22Rv1 (cell line): ENCODE measurements at regions not wholly inside any gene's neighbourhood (a gene's known extent, or its start where the extent isn't known, plus 50 kb on each side); places are given as distances from the start of the nearest gene placed in this dataset.

Experiments
- H3K27ac ChIP-seq: fragments of 450-650 bp; 2 replicates; pipeline ENCODE4 v1.5.1; 2017
- ZFX ChIP-seq: fragments of 450-650 bp; IDR thresholded peaks from 2 replicates; pipeline ENCODE4 v1.6.1; 2017; ENCODE audit warnings: antibody characterized with exemption, borderline replicate concordance
- TF ChIP-seq, protein P1 (sequence below): fragments of 450-650 bp; IDR thresholded peaks from 2 replicates; pipeline ENCODE4 v1.5.1; 2017; ENCODE audit warnings: mild to moderate bottlenecking

DNA sequence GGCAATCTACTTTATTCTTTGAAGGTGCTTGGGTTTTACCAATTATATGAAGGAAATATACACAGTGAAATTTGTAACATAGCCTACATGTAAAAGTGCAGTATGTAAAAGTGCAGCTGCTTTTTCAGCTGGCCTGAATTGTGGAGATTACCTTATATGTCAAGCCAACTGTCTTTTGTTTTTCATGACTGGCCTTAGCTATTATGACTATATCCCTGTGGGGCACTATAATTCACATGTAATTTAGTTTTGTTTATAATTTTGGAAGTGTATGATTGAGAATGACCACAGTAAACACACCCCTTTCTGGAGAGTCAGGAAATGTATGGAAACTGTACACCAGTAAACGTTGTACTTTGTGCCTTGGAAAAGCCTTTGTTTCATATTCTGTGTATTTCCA is 435.0 kb upstream of the STXBP6 start:
- TF ChIP-seq ZFX = no peak
- TF ChIP-seq, protein P1, sequence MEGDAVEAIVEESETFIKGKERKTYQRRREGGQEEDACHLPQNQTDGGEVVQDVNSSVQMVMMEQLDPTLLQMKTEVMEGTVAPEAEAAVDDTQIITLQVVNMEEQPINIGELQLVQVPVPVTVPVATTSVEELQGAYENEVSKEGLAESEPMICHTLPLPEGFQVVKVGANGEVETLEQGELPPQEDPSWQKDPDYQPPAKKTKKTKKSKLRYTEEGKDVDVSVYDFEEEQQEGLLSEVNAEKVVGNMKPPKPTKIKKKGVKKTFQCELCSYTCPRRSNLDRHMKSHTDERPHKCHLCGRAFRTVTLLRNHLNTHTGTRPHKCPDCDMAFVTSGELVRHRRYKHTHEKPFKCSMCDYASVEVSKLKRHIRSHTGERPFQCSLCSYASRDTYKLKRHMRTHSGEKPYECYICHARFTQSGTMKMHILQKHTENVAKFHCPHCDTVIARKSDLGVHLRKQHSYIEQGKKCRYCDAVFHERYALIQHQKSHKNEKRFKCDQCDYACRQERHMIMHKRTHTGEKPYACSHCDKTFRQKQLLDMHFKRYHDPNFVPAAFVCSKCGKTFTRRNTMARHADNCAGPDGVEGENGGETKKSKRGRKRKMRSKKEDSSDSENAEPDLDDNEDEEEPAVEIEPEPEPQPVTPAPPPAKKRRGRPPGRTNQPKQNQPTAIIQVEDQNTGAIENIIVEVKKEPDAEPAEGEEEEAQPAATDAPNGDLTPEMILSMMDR = no peak
- no peak overlapping the region for H3K27ac ChIP-seq

DNA sequence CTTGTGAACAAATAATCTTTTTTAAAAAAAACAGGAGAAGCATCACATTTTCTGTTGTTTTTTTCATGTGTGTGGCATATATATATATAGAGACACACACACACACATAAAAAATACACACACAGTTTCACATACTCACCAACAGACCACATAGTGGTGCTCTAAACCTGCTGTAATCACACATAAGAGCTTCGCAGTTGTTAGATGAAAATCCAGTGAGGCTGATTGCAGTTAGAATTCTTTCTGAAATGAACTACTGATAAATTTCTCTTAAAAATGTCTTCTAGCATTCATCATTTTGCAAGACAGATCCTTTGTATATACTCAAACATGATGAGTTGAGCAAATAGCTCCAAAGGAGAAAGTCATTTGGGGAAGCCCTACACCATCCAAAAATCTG is 434.3 kb upstream of the STXBP6 start:
- TF ChIP-seq, protein P1 = no peak
- no peak for TF ChIP-seq ZFX
- no peak overlapping the region for H3K27ac ChIP-seq

DNA sequence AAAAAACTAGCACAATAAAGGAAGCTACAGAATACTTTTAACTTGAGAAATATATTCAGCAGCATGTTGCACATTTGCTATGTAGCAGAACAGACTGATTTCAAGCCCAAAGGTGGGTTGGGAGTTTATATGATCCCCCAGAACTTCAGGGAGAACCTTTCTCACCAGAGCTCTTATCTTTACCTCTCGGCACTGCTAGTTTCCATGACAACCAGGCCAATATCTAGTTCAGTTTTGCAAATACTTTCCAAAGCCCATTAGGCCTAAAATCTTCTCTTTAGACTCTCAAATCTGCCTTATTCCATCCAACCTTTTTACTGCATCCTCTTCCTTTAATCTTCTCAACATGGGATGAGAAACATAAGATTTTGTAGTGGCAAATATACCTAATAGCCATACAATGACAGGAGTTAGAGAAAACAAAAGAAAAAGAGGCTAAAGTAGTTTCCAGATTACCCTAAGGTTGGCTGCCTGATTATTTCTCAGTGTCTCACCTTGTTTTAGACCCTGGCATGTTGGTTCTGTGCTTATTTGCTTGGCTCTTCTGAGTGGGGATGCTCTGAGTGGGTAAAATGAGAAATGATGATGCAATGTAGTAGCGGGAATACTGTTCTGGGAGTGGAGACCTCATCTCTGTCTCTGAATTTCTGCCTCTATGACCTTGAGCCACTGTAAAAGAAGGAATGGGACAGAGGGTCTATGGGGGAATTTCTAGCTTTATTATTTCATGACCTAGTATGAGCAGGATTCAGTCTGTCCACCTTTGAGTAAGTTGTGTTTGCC is 427.6 kb upstream of the STXBP6 start:
- no peak for TF ChIP-seq ZFX
- TF ChIP-seq, protein P1 = no peak
- H3K27ac ChIP-seq = no peak overlapping the region

DNA sequence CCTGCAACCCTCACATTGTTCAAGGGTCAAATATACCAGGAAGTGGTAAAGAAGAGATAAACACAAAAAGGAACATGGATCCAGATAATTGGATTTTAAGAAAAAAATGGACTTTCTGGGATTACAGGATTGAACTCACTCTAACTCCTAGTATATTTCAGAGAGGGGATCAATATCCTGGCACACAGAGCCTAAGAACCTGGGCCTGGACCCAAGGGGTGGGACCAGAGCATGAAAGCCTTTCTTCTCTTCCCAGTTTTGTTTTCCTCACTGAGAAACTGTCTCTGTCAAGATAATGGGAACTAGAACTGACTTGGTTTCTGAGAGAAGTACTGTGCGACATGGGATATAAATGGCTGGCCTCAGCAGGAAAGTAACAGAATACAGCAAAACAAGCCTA is 422.8 kb upstream of the STXBP6 start:
- H3K27ac ChIP-seq = no peak overlapping the region
- TF ChIP-seq, protein P1 = no peak
- TF ChIP-seq ZFX = no peak

DNA sequence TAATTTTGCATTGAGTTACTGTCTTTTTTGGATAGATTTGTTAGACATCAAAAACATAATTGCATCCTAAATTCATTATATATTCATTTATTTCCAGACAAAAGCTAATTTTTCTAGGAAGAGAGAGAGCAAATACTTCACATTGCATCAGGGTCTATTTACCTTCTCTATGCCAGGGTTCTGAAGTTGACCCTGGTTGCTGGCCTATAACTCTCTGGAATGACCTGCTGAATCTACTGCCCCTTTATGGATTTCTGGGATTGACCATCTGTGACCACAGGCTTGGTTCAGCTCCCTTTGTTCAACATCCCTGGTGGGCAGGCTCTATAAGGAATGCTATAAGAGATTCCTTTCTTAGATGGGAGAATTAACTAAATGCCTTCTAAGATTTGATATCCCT is 414.8 kb upstream of the STXBP6 start:
- TF ChIP-seq, protein P1 = no peak
- TF ChIP-seq ZFX = no peak
- H3K27ac ChIP-seq = no peak overlapping the region

DNA sequence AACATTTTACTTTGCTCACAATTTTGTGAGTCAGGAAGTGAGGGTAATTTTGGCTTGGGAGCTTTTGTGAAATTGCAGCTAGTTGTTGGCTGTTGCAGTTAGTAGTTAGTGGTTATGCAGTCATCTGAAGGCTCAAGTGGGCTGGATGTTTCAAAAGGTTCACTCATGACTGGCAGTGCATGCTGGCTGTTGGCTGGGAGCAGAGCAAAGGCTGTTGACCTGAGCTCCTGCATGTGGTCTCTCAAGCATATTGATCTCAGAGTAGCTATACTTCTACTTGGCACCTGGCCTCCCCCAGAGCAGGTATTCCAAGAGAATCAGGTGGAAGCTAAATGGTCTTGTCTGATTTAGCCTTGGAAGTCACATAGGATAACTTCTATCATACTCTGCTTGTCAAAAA is 414.1 kb upstream of the STXBP6 start:
- peak overlapping the region; percentile 51 for H3K27ac ChIP-seq

DNA sequence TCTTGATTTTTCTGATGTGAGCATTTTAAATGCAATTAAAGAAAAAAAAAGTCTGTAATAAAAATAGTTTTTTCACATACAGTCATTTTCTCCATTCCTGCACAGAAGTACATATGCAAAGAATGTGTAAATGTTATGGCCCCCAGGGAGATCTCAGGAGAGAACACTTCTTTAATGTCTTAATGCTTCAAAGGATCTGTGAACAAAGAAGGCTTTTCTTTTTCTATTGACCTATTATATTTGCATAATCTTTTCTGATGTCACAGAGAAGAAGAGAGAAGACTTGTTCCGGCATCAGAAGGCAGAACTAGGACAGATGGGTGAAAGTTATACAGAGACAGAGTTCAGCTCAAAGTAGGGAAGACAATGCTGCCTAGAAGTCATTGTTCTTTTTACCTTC is 413.5 kb upstream of the STXBP6 start:
- peak overlapping the region; percentile 51 for H3K27ac ChIP-seq
- no peak for TF ChIP-seq ZFX
- TF ChIP-seq, protein P1 = no peak

More for the DNA sequence above, 414.1 kb upstream of the STXBP6 start:
- TF ChIP-seq, protein P1 = no peak
- no peak for TF ChIP-seq ZFX
